Nephron progenitor cell (in vitro differentiated cells): ENCODE measurements at regions not wholly inside any gene's neighbourhood (a gene's known extent, or its start where the extent isn't known, plus 50 kb on each side); places are given as distances from the start of the nearest gene placed in this dataset.

Source experiments
- DNase-seq: peaks from one replicate; pipeline ENCODE4 v3.0.0; 2021
- H3K27ac Mint-ChIP-seq: 2 replicates; pipeline ENCODE4 v1.8.0; 2021; ENCODE audit warnings: mild to moderate bottlenecking, moderate library complexity, mixed read lengths
- H3K27me3 Mint-ChIP-seq: 2 replicates; pipeline ENCODE4 v1.8.0; 2021; ENCODE audit warnings: mild to moderate bottlenecking, low read depth, mixed read lengths; ENCODE audit not compliant: poor library complexity
- H3K36me3 Mint-ChIP-seq: 2 replicates; pipeline ENCODE4 v1.8.0; 2021; ENCODE audit warnings: low read depth, mixed read lengths
- H3K4me1 Mint-ChIP-seq: 2 replicates; pipeline ENCODE4 v1.8.0; 2021; ENCODE audit warnings: mixed read lengths
- H3K4me3 Mint-ChIP-seq: 2 replicates; pipeline ENCODE4 v1.8.0; 2021; ENCODE audit warnings: mild to moderate bottlenecking, moderate library complexity, mixed read lengths
- H3K9me3 Mint-ChIP-seq: 2 replicates; pipeline ENCODE4 v1.8.0; 2021; ENCODE audit warnings: mild to moderate bottlenecking, moderate library complexity, mixed read lengths
- TF ChIP-seq, protein P1 (sequence below): fragments of 200-600 bp; sonication (generic); IDR thresholded peaks from 2 replicates; pipeline ENCODE4 v1.5.0; 2021; ENCODE audit warnings: antibody characterized with exemption

DNA sequence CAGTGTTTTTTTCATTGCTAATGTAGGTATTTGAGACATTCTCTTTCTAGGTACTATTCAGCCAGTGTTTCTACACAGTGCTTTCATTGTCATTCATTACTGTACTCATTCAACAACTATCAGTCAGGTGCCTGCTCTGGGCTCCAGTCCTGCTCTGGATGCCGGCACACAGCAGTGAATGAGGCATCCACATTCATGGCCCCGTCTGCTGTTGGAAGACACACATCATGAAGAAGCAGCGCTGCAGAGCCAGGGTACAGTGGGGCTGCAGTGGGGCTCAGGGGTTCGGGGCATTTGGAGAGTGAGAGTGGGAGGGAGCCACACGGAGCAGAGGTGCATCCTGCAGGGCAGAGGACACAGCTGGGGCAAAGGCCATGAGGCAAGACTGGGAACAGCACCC is 737.2 kb upstream of the RAB6C start:
- H3K27ac Mint-ChIP-seq = no peak overlapping the region
- H3K36me3 Mint-ChIP-seq = no peaks in the 10 kb centered on the region
- no peak for DNase-seq
- H3K4me1 Mint-ChIP-seq = no peaks in the 10 kb centered on the region
- TF ChIP-seq, protein P1, sequence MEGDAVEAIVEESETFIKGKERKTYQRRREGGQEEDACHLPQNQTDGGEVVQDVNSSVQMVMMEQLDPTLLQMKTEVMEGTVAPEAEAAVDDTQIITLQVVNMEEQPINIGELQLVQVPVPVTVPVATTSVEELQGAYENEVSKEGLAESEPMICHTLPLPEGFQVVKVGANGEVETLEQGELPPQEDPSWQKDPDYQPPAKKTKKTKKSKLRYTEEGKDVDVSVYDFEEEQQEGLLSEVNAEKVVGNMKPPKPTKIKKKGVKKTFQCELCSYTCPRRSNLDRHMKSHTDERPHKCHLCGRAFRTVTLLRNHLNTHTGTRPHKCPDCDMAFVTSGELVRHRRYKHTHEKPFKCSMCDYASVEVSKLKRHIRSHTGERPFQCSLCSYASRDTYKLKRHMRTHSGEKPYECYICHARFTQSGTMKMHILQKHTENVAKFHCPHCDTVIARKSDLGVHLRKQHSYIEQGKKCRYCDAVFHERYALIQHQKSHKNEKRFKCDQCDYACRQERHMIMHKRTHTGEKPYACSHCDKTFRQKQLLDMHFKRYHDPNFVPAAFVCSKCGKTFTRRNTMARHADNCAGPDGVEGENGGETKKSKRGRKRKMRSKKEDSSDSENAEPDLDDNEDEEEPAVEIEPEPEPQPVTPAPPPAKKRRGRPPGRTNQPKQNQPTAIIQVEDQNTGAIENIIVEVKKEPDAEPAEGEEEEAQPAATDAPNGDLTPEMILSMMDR = no peak
- peaks cover 16% of the 10 kb centered on the region for H3K9me3 Mint-ChIP-seq
- H3K27me3 Mint-ChIP-seq = peaks cover 10% of the 10 kb centered on the region
- no peak overlapping the region for H3K4me3 Mint-ChIP-seq

DNA sequence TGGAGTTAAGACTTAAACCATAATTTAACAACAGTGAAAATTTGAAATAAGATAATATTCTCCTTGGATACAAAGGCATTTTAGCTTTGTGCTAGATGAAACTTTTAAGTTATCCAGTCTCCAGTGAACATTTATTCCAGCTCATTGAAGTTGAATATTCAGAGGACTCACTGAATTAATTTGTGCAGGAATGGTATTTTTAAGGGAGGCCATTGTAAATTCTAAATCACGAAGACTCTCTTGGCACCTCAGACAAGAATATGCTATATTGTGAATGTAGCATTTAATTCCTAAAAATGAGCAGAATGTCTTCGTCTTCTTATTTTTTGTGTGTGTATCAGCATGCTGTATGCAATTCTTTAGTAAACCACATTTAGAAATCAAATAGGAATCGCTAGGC is 731.7 kb upstream of the RAB6C start:
- DNase-seq = no peak
- peaks cover 8% of the 10 kb centered on the region for H3K27me3 Mint-ChIP-seq
- peaks cover 4% of the 10 kb centered on the region for H3K4me1 Mint-ChIP-seq
- TF ChIP-seq, protein P1 = no peak
- H3K9me3 Mint-ChIP-seq = peaks cover 11% of the 10 kb centered on the region
- H3K27ac Mint-ChIP-seq = no peak overlapping the region
- no peaks in the 10 kb centered on the region for H3K36me3 Mint-ChIP-seq
- no peak overlapping the region for H3K4me3 Mint-ChIP-seq

GRCh38 chr2:129248198-129248597 is 731.3 kb upstream of the RAB6C start:
- Mint-ChIP-seq H3K9me3 (peaks cover 11% of the 10 kb centered on the region), H3K27ac (no peak overlapping the region), H3K4me3 (no peak overlapping the region), H3K27me3 (peaks cover 7% of the 10 kb centered on the region), H3K4me1 (peaks cover 8% of the 10 kb centered on the region), H3K36me3 (no peaks in the 10 kb centered on the region)
- DNase-seq = no peak
- TF ChIP-seq, protein P1 = no peak

GRCh38 chr2:129252781-129253460 is 726.5 kb upstream of the RAB6C start:
- peaks cover 10% of the 10 kb centered on the region for H3K4me1 Mint-ChIP-seq
- TF ChIP-seq, protein P1 = no peak
- DNase-seq = no peak
- peaks cover under 1% of the 10 kb centered on the region for H3K9me3 Mint-ChIP-seq
- H3K27ac Mint-ChIP-seq = no peak overlapping the region
- no peak overlapping the region for H3K4me3 Mint-ChIP-seq
- peaks cover 13% of the 10 kb centered on the region for H3K27me3 Mint-ChIP-seq
- H3K36me3 Mint-ChIP-seq = no peaks in the 10 kb centered on the region

DNA sequence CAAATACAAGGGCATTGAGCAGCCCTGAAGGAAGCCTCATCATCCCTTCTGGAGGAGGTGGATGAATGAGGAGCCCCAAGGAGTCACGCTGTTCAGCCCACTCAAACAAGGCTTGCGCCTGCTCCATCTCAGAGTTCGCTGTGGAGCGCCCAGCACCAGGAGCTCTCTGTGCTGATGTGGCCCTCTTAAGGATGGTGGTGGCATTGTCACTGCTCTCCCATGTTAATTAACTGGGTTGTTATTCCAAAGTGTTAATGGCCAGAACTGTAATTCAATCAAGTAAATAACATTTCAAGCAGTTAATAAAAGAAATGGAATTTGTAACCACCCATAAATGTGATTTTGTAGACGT is 726.0 kb upstream of the RAB6C start:
- Mint-ChIP-seq H3K4me1 (peaks cover 10% of the 10 kb centered on the region), H3K27ac (no peak overlapping the region), H3K9me3 (peaks cover 6% of the 10 kb centered on the region), H3K36me3 (no peaks in the 10 kb centered on the region), H3K27me3 (peaks cover 13% of the 10 kb centered on the region), H3K4me3 (no peak overlapping the region)
- DNase-seq = peak; percentile 18
- TF ChIP-seq, protein P1 = peak; percentile 40

- TF ChIP-seq, protein P1 = no peak
- DNase-seq = no peak
- peaks cover 10% of the 10 kb centered on the region for H3K4me1 Mint-ChIP-seq
- no peak overlapping the region for H3K27ac Mint-ChIP-seq
- H3K4me3 Mint-ChIP-seq = no peak overlapping the region
- no peaks in the 10 kb centered on the region for H3K36me3 Mint-ChIP-seq
- peaks cover 16% of the 10 kb centered on the region for H3K27me3 Mint-ChIP-seq
- peaks cover 16% of the 10 kb centered on the region for H3K9me3 Mint-ChIP-seq
Measured at GRCh38 chr2:129254718-129255117, 724.7 kb upstream of the RAB6C start.
